ENCODE measurements at regions not wholly inside any gene's neighbourhood (a gene's known extent, or its start where the extent isn't known, plus 50 kb on each side); places are given as distances from the start of the nearest gene placed in this dataset.
"Not testable (repeated sequence)": the region's sequence is repeated elsewhere in the genome, so short reads cannot be mapped to it uniquely, and the experiment has no call there.

DNA sequence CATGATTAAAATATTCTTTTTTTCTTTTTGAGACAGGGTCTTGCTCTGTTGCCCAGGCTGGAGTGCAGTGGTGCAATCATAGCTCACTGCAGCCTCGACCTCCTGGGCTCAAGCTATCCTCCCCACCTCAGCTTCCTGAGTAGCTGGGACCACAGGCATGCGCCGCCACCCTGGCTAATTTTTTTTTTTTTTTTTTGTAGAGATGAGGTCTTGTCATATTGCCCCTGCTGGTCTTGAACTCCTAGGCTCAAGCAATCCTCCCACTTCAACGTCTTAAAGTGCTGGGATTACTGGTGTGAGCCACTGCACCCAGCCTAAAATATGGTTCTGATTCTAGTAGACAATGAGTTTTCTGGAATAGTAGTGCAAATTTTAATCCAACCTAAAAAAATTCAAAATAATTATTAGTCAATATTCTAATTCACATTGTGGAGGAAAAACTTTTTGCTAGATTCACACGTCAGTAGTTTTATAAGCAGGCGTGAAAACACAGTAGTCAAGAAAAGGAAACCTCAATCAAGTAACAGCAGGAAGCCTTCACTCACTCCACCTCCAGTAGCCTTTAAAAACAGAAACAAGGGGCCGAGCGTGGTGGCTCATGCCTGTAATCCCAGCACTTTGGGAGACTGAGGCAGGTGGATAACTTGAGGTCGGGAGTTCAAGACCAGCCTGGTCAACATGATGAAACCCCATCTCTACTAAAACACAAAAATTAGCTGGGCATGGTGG, 268.7 kb downstream of the BCL2 start:
- H3K4me1 Mint-ChIP-seq = peaks cover 12 to 19% (median 16%) of the 10 kb centered on the region in 3 donors
- no CpG with 5 or more reads among the region's 9 CpGs for WGBS (ENCODE audit: insufficient coverage)
- POLR2A ChIA-PET; H3K4me3 ChIP-seq (ENCODE audit: control insufficient read depth in 1 of 2, extremely low read depth in 1 of 2, low read length in 1 of 2); H3K9me3 ChIP-seq; H3K27me3 Mint-ChIP-seq; H3K9me3 Mint-ChIP-seq; H3K36me3 Mint-ChIP-seq; H3K27me3 ChIP-seq (replicated peaks in 1 of 2; ENCODE audit: control insufficient read depth in 2 of 2, extremely low read depth in 1 of 2, insufficient read depth in 2 of 2, low read length in 1 of 2); H3K4me3 Mint-ChIP-seq; H3K36me3 ChIP-seq (ENCODE audit: control insufficient read depth in 2 of 2, extremely low read depth in 1 of 2, insufficient read depth in 1 of 2, low read length in 1 of 2): not testable (repeated sequence)
- peaks cover 0 to 24% of the 10 kb centered on the region in 2 experiments for H3K4me1 ChIP-seq (ENCODE audit: control insufficient read depth in 1 of 2, extremely low read depth in 1 of 2, insufficient read depth in 2 of 2, low read length in 2 of 2)
- peak overlapping the region; percentile 54 for H3K27ac ChIP-seq (ENCODE audit: low read length)
- CTCF ChIA-PET = interaction anchor here (0.7 to 1.0 kb wide), 2 partner anchors 9 to 95 kb away, joined by 3 to 5 read pairs; no protein-coding TSS in a partner anchor
- ATAC-seq (replicated peaks in 1 of 4) = peak in 1 of 4 experiments; percentile 32
- peak in 1 of 35 experiments; percentile 43 for DNase-seq
- peak overlapping the region; percentile 11 to 43 for H3K27ac Mint-ChIP-seq

GRCh38 chr18:63046375-63046774, 273.2 kb downstream of the BCL2 start:
- Histone ChIP-seq H3K27me3 (replicated peaks in 1 of 2; ENCODE audit: control insufficient read depth in 2 of 2, extremely low read depth in 1 of 2, insufficient read depth in 2 of 2, low read length in 1 of 2) (no peaks in the 10 kb centered on the region), H3K4me1 (ENCODE audit: control insufficient read depth in 1 of 2, extremely low read depth in 1 of 2, insufficient read depth in 2 of 2, low read length in 2 of 2) (peaks cover 0 to 14% of the 10 kb centered on the region in 2 experiments), H3K9me3 (no peaks in the 10 kb centered on the region), H3K27ac (ENCODE audit: low read length) (no peak overlapping the region), H3K4me3 (ENCODE audit: control insufficient read depth in 1 of 2, extremely low read depth in 1 of 2, low read length in 1 of 2) (no peak overlapping the region), H3K36me3 (ENCODE audit: control insufficient read depth in 2 of 2, extremely low read depth in 1 of 2, insufficient read depth in 1 of 2, low read length in 1 of 2) (no peaks in the 10 kb centered on the region)
- no peak for ATAC-seq (replicated peaks in 1 of 4)
- Mint-ChIP-seq H3K36me3 (no peaks in the 10 kb centered on the region), H3K9me3 (peaks cover 0 to 3% (median 0%) of the 10 kb centered on the region in 3 donors), H3K4me3 (no peak overlapping the region), H3K4me1 (peaks cover 8 to 13% (median 9%) of the 10 kb centered on the region in 3 donors), H3K27me3 (peaks cover 0 to 7% of the 10 kb centered on the region in 2 donors), H3K27ac (no peak overlapping the region)
- CTCF ChIA-PET = no interaction called here
- WGBS (ENCODE audit: insufficient coverage) = 100% methylated on average over 2 of the region's 3 CpGs
- POLR2A ChIA-PET = no interaction called here
- no peak for DNase-seq

DNA sequence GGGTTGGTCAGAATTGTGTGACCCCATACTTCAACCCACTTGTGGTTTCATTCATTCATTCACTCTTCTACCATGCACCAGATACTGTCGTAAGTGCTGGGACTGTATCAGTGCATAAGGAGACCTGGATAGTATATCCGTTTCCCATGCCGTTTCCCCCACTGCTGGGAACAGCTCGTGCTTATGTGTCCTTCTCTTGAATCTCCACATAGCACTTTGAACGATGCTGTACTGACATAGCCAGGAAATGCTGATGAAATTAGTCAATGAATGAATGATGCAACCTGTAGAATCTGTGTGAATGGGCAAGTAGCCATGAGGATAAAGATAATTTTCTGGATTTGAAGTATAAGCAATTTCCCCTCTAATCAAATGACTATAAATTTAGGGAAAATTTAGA, 276.1 kb downstream of the BCL2 start:
- peaks cover 0 to 9% of the 10 kb centered on the region in 2 donors for H3K27me3 Mint-ChIP-seq
- H3K36me3 ChIP-seq (ENCODE audit: control insufficient read depth in 2 of 2, extremely low read depth in 1 of 2, insufficient read depth in 1 of 2, low read length in 1 of 2) = no peaks in the 10 kb centered on the region
- DNase-seq (no peak), ATAC-seq (replicated peaks in 1 of 4) (no peak)
- peaks cover 5% of the 10 kb centered on the region in 2 experiments for H3K4me1 ChIP-seq (ENCODE audit: control insufficient read depth in 1 of 2, extremely low read depth in 1 of 2, insufficient read depth in 2 of 2, low read length in 2 of 2)
- POLR2A ChIA-PET = no interaction called here
- no peak overlapping the region for H3K27ac ChIP-seq (ENCODE audit: low read length)
- H3K36me3 Mint-ChIP-seq = no peaks in the 10 kb centered on the region
- CTCF ChIA-PET = no interaction called here
- 100% methylated on average over 4 of the region's 5 CpGs for whole genome bisulfite sequencing (ENCODE audit: insufficient coverage)
- H3K27me3 ChIP-seq (replicated peaks in 1 of 2; ENCODE audit: control insufficient read depth in 2 of 2, extremely low read depth in 1 of 2, insufficient read depth in 2 of 2, low read length in 1 of 2) = peaks cover 0 to 4% of the 10 kb centered on the region in 2 experiments
- H3K9me3 Mint-ChIP-seq = peaks cover 0 to 4% (median 0%) of the 10 kb centered on the region in 3 donors
- H3K4me3 Mint-ChIP-seq = no peak overlapping the region
- no peaks in the 10 kb centered on the region for H3K9me3 ChIP-seq
- H3K4me3 ChIP-seq (ENCODE audit: control insufficient read depth in 1 of 2, extremely low read depth in 1 of 2, low read length in 1 of 2) = no peak overlapping the region
- H3K27ac Mint-ChIP-seq = no peak overlapping the region
- H3K4me1 Mint-ChIP-seq = peaks cover 5 to 12% (median 8%) of the 10 kb centered on the region in 3 donors

GRCh38 chr18:63042351-63042750, 277.2 kb downstream of the BCL2 start:
- no peaks in the 10 kb centered on the region for H3K9me3 ChIP-seq
- H3K36me3 ChIP-seq (ENCODE audit: control insufficient read depth in 2 of 2, extremely low read depth in 1 of 2, insufficient read depth in 1 of 2, low read length in 1 of 2) = no peaks in the 10 kb centered on the region
- H3K27ac Mint-ChIP-seq = no peak overlapping the region
- H3K4me3 Mint-ChIP-seq = no peak overlapping the region
- ChIA-PET POLR2A (no interaction called here), CTCF (interaction anchor here in 1 of 2 donors (1.1 kb wide), 1 partner anchor 25 kb away, joined by 3 read pairs; no protein-coding TSS in a partner anchor)
- peaks cover 0 to 4% (median 0%) of the 10 kb centered on the region in 3 donors for H3K9me3 Mint-ChIP-seq
- no peak overlapping the region for H3K27ac ChIP-seq (ENCODE audit: low read length)
- DNase-seq (no peak), ATAC-seq (replicated peaks in 1 of 4) (no peak)
- peaks cover 5 to 12% (median 8%) of the 10 kb centered on the region in 3 donors for H3K4me1 Mint-ChIP-seq
- H3K27me3 ChIP-seq (replicated peaks in 1 of 2; ENCODE audit: control insufficient read depth in 2 of 2, extremely low read depth in 1 of 2, insufficient read depth in 2 of 2, low read length in 1 of 2) = peaks cover 0 to 4% of the 10 kb centered on the region in 2 experiments
- H3K36me3 Mint-ChIP-seq = no peaks in the 10 kb centered on the region
- no peak overlapping the region for H3K4me3 ChIP-seq (ENCODE audit: control insufficient read depth in 1 of 2, extremely low read depth in 1 of 2, low read length in 1 of 2)
- peaks cover 0 to 9% of the 10 kb centered on the region in 2 donors for H3K27me3 Mint-ChIP-seq
- H3K4me1 ChIP-seq (ENCODE audit: control insufficient read depth in 1 of 2, extremely low read depth in 1 of 2, insufficient read depth in 2 of 2, low read length in 2 of 2) = peaks cover 5% of the 10 kb centered on the region in 2 experiments

DNA sequence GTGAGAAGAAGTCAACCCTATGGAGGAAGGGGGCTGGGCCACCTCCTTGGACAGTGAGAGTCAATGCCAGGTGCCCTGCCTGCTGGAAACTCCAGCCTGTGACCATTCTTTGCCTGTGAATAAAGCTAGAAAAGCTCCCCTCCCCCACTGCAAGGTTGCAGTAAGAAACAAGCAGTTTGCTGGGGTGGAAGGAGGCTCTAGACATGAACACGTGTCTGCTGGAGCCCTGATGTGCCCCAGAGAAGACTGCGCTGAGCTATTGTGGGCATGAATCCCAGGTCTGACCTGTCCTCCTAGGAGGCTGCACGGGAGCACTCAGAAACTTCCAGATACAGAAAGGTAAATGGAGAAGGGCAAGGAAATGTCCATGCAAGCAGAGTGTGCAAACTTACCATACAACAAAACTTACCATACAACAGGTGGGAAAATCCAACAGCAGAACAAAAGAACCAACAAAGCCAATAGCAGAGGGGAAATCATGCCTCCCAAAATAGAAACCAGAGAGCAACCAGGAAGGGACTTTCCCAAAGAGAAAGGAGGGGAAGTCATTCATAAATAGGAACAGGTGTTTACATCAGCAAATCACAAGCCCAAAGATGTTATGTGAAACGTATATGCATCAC, 278.7 kb downstream of the BCL2 start:
- H3K36me3 ChIP-seq (ENCODE audit: control insufficient read depth in 2 of 2, extremely low read depth in 1 of 2, insufficient read depth in 1 of 2, low read length in 1 of 2) = no peaks in the 10 kb centered on the region
- peaks cover 0 to 4% (median 0%) of the 10 kb centered on the region in 3 donors for H3K9me3 Mint-ChIP-seq
- H3K4me3 ChIP-seq (ENCODE audit: control insufficient read depth in 1 of 2, extremely low read depth in 1 of 2, low read length in 1 of 2) = no peak overlapping the region
- ATAC-seq (replicated peaks in 1 of 4) (peak in 1 of 4 experiments; percentile 62), DNase-seq (peak in 1 of 35 experiments; percentile 41)
- peaks cover 0 to 4% of the 10 kb centered on the region in 2 experiments for H3K27me3 ChIP-seq (replicated peaks in 1 of 2; ENCODE audit: control insufficient read depth in 2 of 2, extremely low read depth in 1 of 2, insufficient read depth in 2 of 2, low read length in 1 of 2)
- no CpG with 5 or more reads among the region's 4 CpGs for WGBS (ENCODE audit: insufficient coverage)
- no peaks in the 10 kb centered on the region for H3K36me3 Mint-ChIP-seq
- no peaks in the 10 kb centered on the region for H3K9me3 ChIP-seq
- H3K4me1 ChIP-seq (ENCODE audit: control insufficient read depth in 1 of 2, extremely low read depth in 1 of 2, insufficient read depth in 2 of 2, low read length in 2 of 2) = peaks cover 5% of the 10 kb centered on the region in 2 experiments
- H3K4me3 Mint-ChIP-seq = no peak overlapping the region
- ChIA-PET CTCF (interaction anchor here in 1 of 2 donors (0.5 kb wide), 1 partner anchor 11 kb away, joined by 4 read pairs; no protein-coding TSS in a partner anchor), POLR2A (no interaction called here)
- peaks cover 0 to 9% of the 10 kb centered on the region in 2 donors for H3K27me3 Mint-ChIP-seq
- no peak overlapping the region for H3K27ac ChIP-seq (ENCODE audit: low read length)
- no peak overlapping the region for H3K27ac Mint-ChIP-seq
- peaks cover 5 to 12% (median 8%) of the 10 kb centered on the region in 3 donors for H3K4me1 Mint-ChIP-seq

DNA sequence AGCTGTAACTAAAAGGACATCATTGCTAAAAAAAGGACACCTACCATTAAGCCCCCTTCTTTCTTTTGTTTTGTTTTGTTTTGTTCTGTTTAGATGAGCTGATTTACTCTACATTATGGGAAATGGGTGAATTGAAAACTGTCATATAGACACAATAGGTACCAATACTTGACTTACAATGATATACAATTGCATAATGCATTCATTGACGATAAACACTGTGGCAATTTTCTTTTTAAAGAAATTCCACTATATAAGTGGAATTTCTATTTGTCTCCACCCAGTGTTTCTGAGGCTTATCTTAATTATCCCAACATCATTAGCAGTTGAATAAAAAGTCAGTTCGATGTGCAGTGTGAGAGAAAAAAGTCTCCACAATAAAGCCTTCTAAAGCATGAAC, 282.1 kb downstream of the BCL2 start:
- Histone ChIP-seq H3K9me3 (no peaks in the 10 kb centered on the region), H3K36me3 (ENCODE audit: control insufficient read depth in 2 of 2, extremely low read depth in 1 of 2, insufficient read depth in 1 of 2, low read length in 1 of 2) (no peaks in the 10 kb centered on the region), H3K27ac (ENCODE audit: low read length) (no peak overlapping the region), H3K4me1 (ENCODE audit: control insufficient read depth in 1 of 2, extremely low read depth in 1 of 2, insufficient read depth in 2 of 2, low read length in 2 of 2) (peaks cover 5% of the 10 kb centered on the region in 2 experiments), H3K27me3 (replicated peaks in 1 of 2; ENCODE audit: control insufficient read depth in 2 of 2, extremely low read depth in 1 of 2, insufficient read depth in 2 of 2, low read length in 1 of 2) (peaks cover 0 to 4% of the 10 kb centered on the region in 2 experiments), H3K4me3 (ENCODE audit: control insufficient read depth in 1 of 2, extremely low read depth in 1 of 2, low read length in 1 of 2) (no peak overlapping the region)
- peaks cover 5 to 12% (median 8%) of the 10 kb centered on the region in 3 donors for H3K4me1 Mint-ChIP-seq
- WGBS (ENCODE audit: insufficient coverage) = no CpG with 5 or more reads among the region's 2 CpGs
- ATAC-seq (replicated peaks in 1 of 4) (no peak), DNase-seq (no peak)
- H3K36me3 Mint-ChIP-seq = no peaks in the 10 kb centered on the region
- H3K4me3 Mint-ChIP-seq = no peak overlapping the region
- H3K27me3 Mint-ChIP-seq = peaks cover 0 to 2% of the 10 kb centered on the region in 2 donors
- peaks cover 0 to 4% (median 0%) of the 10 kb centered on the region in 3 donors for H3K9me3 Mint-ChIP-seq
- CTCF ChIA-PET = no interaction called here
- POLR2A ChIA-PET = no interaction called here
- H3K27ac Mint-ChIP-seq = no peak overlapping the region

Measured in T-cell (primary cell).